Panc1 (cell line): ENCODE measurements at regions not wholly inside any gene's neighbourhood (a gene's known extent, or its start where the extent isn't known, plus 50 kb on each side); places are given as distances from the start of the nearest gene placed in this dataset.
"Not testable (repeated sequence)": the region's sequence is repeated elsewhere in the genome, so short reads cannot be mapped to it uniquely, and the experiment has no call there.

Source experiments
- ATAC-seq: fragments of 200-7000 bp; cut with Tn5 transposase; 2 replicates; pipeline ENCODE4 v1.9.1; 2020; ENCODE audit warnings: mild to moderate bottlenecking, moderate library complexity
- BruUV-seq: library from RNA; stranded (reverse); fragments of 400-500 nt; replicated peaks from 2 replicates; lab custom pipeline; 2021; lab: Mats Ljungman, UMichigan
- CTCF ChIA-PET: fragments of 300-600 bp; sonication (Branson Sonifier 250); formaldehyde crosslinking; loops from one replicate; lab custom pipeline; 2022; ENCODE audit warnings: antibody characterized with exemption; lab: Charles Lee
- POLR2A ChIA-PET: fragments of 300-600 bp; sonication (Branson Sonifier 250); formaldehyde crosslinking; loops from one replicate; lab custom pipeline; 2022; ENCODE audit warnings: antibody characterized with exemption; lab: Charles Lee
- DNase-seq: peaks from one replicate; pipeline ENCODE4 v3.0.0-alpha.2; 2010; ENCODE audit warnings: low read depth, low spot score
- H3K27ac ChIP-seq: 2 replicates; pipeline ENCODE4 v1.5.1; 2011; ENCODE audit warnings: mild to moderate bottlenecking, low read length, inconsistent platforms
- H3K27me3 ChIP-seq: fragments of 200-500 bp; sonication (Bioruptor generic); 2 replicates; pipeline ENCODE4 v1.6.0; 2014; ENCODE audit warnings: low read length, inconsistent platforms; ENCODE audit not compliant: control insufficient read depth, insufficient read depth
- H3K36me3 ChIP-seq: fragments of 200-500 bp; sonication (Bioruptor generic); 2 replicates; pipeline ENCODE4 v1.5.1; 2014; ENCODE audit warnings: inconsistent platforms, mild to moderate bottlenecking, low read length, moderate library complexity; ENCODE audit not compliant: control insufficient read depth, insufficient read depth
- H3K4me1 ChIP-seq: 2 replicates; pipeline ENCODE4 v1.5.1; 2011; ENCODE audit warnings: inconsistent platforms, mild to moderate bottlenecking, low read length, moderate library complexity; ENCODE audit not compliant: control insufficient read depth, insufficient read depth
- H3K4me3 ChIP-seq, 2 experiments: 2 replicates each; pipeline ENCODE4 v1.5.1; 2011 to 2012; ENCODE audit warnings: low read depth in 2 of 2, low read length in 2 of 2, mild to moderate bottlenecking in 2 of 2, inconsistent platforms in 1 of 2, moderate library complexity in 1 of 2
- H3K9me3 ChIP-seq: fragments of 200-500 bp; sonication (Bioruptor generic); 2 replicates; pipeline ENCODE4 v1.5.1; 2014; ENCODE audit warnings: low read depth, mild to moderate bottlenecking, inconsistent platforms, low read length, moderate library complexity; ENCODE audit not compliant: control insufficient read depth, insufficient read depth
- POLR2AphosphoS5 ChIP-seq: IDR thresholded peaks from 2 replicates; pipeline ENCODE4 v1.6.1; 2012; ENCODE audit warnings: mild to moderate bottlenecking, low read depth, low read length, moderate library complexity
- SIN3A ChIP-seq: IDR thresholded peaks from 2 replicates; pipeline ENCODE4 v1.6.1; 2012; ENCODE audit warnings: low read depth, mild to moderate bottlenecking, low read length, moderate library complexity, borderline replicate concordance; ENCODE audit not compliant: insufficient read depth
- TCF7L2 ChIP-seq: IDR thresholded peaks from 2 replicates; pipeline ENCODE4 v1.6.1; 2011; ENCODE audit warnings: mild to moderate bottlenecking, low read depth, low read length, inconsistent platforms
- in situ Hi-C: cut with HindIII; loops from 2 replicates; pipeline ENCODE4 v1.10.0; 2016; ENCODE audit warnings: low sequenced_read_pairs, low pct_unique_long_range_greater_than_20kb
- intact Hi-C: fragments of 100-400 bp; cut with micrococcal nuclease; formaldehyde crosslinking; loops from one replicate; pipeline ENCODE4 v1.10.0; 2022; ENCODE audit not compliant: unreplicated experiment
- TF ChIP-seq, protein P1 (sequence below): fragments of 450-650 bp; IDR thresholded peaks from 2 replicates; pipeline ENCODE4 v1.5.1; 2017; ENCODE audit warnings: mild to moderate bottlenecking
- TF ChIP-seq, protein P2 (sequence below), 2 experiments: IDR thresholded peaks; 2 replicates each; pipeline ENCODE4 v1.6.1; 2011 to 2012; ENCODE audit warnings: low read depth in 2 of 2, control low read depth in 1 of 2, low read length in 1 of 2, mild to moderate bottlenecking in 1 of 2, moderate library complexity in 1 of 2; ENCODE audit not compliant: insufficient read depth in 1 of 2

DNA sequence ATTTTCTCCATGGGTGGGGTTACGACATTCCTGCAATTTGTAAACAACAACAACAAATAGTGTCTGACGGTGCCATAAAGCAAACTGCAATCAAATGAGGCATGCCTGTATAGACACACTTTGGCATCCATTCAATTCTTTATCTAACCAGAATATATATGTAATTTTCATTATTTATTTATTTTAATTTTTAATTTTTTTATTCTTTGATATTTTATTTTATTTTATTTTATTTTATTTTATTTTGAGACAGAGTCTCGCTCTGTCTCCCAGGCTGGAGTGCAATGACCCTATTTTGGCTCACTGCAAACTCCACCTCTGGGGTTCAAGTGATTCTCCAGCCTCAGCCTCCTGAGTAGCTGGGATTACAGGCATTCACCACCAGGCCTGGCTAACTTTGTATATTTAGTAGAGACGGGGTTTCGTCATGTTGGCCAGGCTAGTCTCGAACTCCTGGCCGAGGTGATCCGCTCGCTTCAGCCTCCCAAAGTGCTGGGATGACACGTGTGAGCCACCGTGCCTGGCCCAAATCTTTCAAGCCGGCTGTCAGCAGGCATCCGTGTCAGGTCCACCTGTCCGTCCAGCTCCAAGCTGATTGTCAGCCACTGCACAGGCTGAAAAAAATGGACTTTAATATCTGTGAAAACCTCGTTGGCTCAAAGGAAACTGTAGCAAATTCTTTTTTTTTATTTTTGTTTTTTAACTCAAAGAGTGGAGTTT lies 200.8 kb downstream of the ASMT start:
- no TSS peak for BruUV-seq

DNA sequence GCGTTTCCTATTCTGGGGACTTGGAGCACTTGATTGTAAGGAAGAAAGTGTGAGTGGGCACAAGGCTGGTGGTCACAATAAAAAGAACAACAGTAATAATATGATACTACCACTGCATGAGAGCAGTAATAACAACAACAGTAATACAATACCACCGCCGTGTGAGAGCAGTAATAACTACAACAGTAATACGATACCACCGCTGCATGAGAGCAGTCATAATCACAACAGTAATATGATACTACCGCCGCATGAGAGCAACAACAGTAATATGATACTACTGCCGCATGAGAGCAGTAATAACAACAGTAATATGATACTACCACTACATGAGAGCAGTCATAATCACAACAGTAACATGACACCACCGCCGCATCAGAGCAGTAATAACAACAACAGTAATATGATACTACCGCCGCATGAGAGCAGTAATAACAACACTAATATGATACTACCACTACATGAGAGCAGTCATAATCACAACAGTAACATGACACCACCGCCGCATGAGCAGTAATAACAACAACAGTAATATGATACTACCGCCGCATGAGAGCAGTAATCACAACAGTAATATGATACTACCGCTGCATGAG lies 201.6 kb downstream of the ASMT start:
- H3K27me3 ChIP-seq, H3K27ac ChIP-seq, H3K9me3 ChIP-seq, POLR2A ChIA-PET, H3K4me1 ChIP-seq, BruUV-seq, in situ Hi-C loops, intact Hi-C loops, DNase-seq, H3K36me3 ChIP-seq, CTCF ChIA-PET, ATAC-seq, H3K4me3 ChIP-seq: not testable (repeated sequence)

More for the DNA sequence above, 200.8 kb downstream of the ASMT start:
- no peak for TF ChIP-seq SIN3A
- no peak for TF ChIP-seq POLR2AphosphoS5
- TF ChIP-seq, protein P1, sequence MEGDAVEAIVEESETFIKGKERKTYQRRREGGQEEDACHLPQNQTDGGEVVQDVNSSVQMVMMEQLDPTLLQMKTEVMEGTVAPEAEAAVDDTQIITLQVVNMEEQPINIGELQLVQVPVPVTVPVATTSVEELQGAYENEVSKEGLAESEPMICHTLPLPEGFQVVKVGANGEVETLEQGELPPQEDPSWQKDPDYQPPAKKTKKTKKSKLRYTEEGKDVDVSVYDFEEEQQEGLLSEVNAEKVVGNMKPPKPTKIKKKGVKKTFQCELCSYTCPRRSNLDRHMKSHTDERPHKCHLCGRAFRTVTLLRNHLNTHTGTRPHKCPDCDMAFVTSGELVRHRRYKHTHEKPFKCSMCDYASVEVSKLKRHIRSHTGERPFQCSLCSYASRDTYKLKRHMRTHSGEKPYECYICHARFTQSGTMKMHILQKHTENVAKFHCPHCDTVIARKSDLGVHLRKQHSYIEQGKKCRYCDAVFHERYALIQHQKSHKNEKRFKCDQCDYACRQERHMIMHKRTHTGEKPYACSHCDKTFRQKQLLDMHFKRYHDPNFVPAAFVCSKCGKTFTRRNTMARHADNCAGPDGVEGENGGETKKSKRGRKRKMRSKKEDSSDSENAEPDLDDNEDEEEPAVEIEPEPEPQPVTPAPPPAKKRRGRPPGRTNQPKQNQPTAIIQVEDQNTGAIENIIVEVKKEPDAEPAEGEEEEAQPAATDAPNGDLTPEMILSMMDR = no peak
- no peak for TF ChIP-seq TCF7L2
- TF ChIP-seq, protein P2, sequence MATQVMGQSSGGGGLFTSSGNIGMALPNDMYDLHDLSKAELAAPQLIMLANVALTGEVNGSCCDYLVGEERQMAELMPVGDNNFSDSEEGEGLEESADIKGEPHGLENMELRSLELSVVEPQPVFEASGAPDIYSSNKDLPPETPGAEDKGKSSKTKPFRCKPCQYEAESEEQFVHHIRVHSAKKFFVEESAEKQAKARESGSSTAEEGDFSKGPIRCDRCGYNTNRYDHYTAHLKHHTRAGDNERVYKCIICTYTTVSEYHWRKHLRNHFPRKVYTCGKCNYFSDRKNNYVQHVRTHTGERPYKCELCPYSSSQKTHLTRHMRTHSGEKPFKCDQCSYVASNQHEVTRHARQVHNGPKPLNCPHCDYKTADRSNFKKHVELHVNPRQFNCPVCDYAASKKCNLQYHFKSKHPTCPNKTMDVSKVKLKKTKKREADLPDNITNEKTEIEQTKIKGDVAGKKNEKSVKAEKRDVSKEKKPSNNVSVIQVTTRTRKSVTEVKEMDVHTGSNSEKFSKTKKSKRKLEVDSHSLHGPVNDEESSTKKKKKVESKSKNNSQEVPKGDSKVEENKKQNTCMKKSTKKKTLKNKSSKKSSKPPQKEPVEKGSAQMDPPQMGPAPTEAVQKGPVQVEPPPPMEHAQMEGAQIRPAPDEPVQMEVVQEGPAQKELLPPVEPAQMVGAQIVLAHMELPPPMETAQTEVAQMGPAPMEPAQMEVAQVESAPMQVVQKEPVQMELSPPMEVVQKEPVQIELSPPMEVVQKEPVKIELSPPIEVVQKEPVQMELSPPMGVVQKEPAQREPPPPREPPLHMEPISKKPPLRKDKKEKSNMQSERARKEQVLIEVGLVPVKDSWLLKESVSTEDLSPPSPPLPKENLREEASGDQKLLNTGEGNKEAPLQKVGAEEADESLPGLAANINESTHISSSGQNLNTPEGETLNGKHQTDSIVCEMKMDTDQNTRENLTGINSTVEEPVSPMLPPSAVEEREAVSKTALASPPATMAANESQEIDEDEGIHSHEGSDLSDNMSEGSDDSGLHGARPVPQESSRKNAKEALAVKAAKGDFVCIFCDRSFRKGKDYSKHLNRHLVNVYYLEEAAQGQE (IDR thresholded peaks at IDR 0.05; ENCODE audit: insufficient read depth in 1 of 2, low read depth in 2 of 2, low read length in 1 of 2) = no peak
- no peaks in the 10 kb centered on the region for H3K4me1 ChIP-seq
- no peaks in the 10 kb centered on the region for H3K9me3 ChIP-seq
- POLR2A ChIA-PET = no interaction called here
- no peaks in the 10 kb centered on the region for H3K27me3 ChIP-seq
- intact Hi-C loops = no loop called here
- in situ Hi-C loops = no loop called here
- no peak for ATAC-seq
- CTCF ChIA-PET = no interaction called here
- no peak overlapping the region for H3K27ac ChIP-seq
- DNase-seq = no peak
- no peak overlapping the region for H3K4me3 ChIP-seq
- H3K36me3 ChIP-seq = no peaks in the 10 kb centered on the region

DNA sequence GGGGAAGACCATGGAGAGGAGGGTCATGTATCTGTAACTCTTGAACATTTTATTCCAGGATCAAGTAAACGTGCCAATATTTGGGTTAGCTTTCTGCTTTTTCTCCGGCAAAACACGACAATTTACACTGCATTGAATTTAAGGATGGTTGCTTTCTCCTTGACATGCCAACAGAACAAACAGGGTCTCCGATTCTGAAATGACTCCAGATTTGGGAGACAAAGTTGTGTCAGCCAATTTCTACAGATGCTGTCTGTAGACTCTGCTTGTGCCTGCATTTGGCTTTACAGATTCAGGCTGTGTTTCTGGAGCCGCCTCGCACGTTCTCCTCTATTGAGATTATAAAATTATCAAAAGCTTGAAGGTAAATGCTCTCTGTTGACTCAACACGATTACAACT lies 207.0 kb downstream of the ASMT start:
- in situ Hi-C loops (no loop called here), intact Hi-C loops (no loop called here)
- no TSS peak for BruUV-seq
- no peak for TF ChIP-seq TCF7L2
- TF ChIP-seq, protein P2 (IDR thresholded peaks at IDR 0.05; ENCODE audit: insufficient read depth in 1 of 2, low read depth in 2 of 2, low read length in 1 of 2) = no peak
- no peaks in the 10 kb centered on the region for H3K4me1 ChIP-seq
- no peaks in the 10 kb centered on the region for H3K27me3 ChIP-seq
- ChIA-PET CTCF (no interaction called here), POLR2A (no interaction called here)
- DNase-seq = no peak
- H3K4me3 ChIP-seq = no peak overlapping the region
- H3K36me3 ChIP-seq = no peaks in the 10 kb centered on the region
- ATAC-seq = no peak
- no peaks in the 10 kb centered on the region for H3K9me3 ChIP-seq
- no peak overlapping the region for H3K27ac ChIP-seq
